RPMI7951 (cell line): ENCODE measurements at regions not wholly inside any gene's neighbourhood (a gene's known extent, or its start where the extent isn't known, plus 50 kb on each side); places are given as distances from the start of the nearest gene placed in this dataset.

ENCODE experiments used
- DNase-seq: peaks from one replicate; pipeline ENCODE4 v3.0.0-alpha.2; 2012; ENCODE audit warnings: low read depth

- no peak for DNase-seq
Observed at GRCh38 chr1:115492019-115492595, 149.7 kb upstream of the VANGL1 start.

- DNase-seq, result no peak
Observed at GRCh38 chr1:115491298-115492018, 150.3 kb upstream of the VANGL1 start.

GRCh38 chr1:115479055-115479482, 141.0 kb upstream of the NGF start:
- DNase-seq, result no peak

GRCh38 chr1:115477071-115477470, 139.0 kb upstream of the NGF start:
- DNase-seq, result no peak

GRCh38 chr1:115476616-115477015, 138.6 kb upstream of the NGF start:
- DNase-seq, result peak; percentile 66

- DNase-seq, result no peak
Observed at GRCh38 chr1:115475901-115476300, 137.9 kb upstream of the NGF start.

GRCh38 chr1:115475252-115475651, 137.2 kb upstream of the NGF start:
- no peak for DNase-seq

- no peak for DNase-seq
Observed at GRCh38 chr1:115473986-115474565, 136.0 kb upstream of the NGF start.

GRCh38 chr1:115469703-115470476, 131.8 kb upstream of the NGF start:
- peak; percentile 83 for DNase-seq

- DNase-seq, result no peak
Observed at GRCh38 chr1:115467790-115468189, 129.7 kb upstream of the NGF start.

GRCh38 chr1:115467196-115467595, 129.1 kb upstream of the NGF start:
- no peak for DNase-seq

- DNase-seq, result peak; percentile 23
Observed at GRCh38 chr1:115466433-115466832, 128.4 kb upstream of the NGF start.

GRCh38 chr1:115465802-115466363, 127.8 kb upstream of the NGF start:
- DNase-seq, result no peak

GRCh38 chr1:115463347-115463746, 125.3 kb upstream of the NGF start:
- DNase-seq, result no peak

GRCh38 chr1:115462566-115463076, 124.6 kb upstream of the NGF start:
- DNase-seq, result no peak

GRCh38 chr1:115461526-115461925, 123.5 kb upstream of the NGF start:
- DNase-seq, result no peak

GRCh38 chr1:115459161-115459560, 121.1 kb upstream of the NGF start:
- DNase-seq, result no peak

- no peak for DNase-seq
Observed at GRCh38 chr1:115458426-115459114, 120.5 kb upstream of the NGF start.

- no peak for DNase-seq
Observed at GRCh38 chr1:115457289-115457688, 119.2 kb upstream of the NGF start.

GRCh38 chr1:115456441-115456961, 118.5 kb upstream of the NGF start:
- DNase-seq, result peak; percentile 57
